Stomach (tissue), 8 donors: ENCODE measurements at regions not wholly inside any gene's neighbourhood (a gene's known extent, or its start where the extent isn't known, plus 50 kb on each side); places are given as distances from the start of the nearest gene placed in this dataset.

Experiments
- DNase-seq, 2 donors: peaks; one replicate each; pipeline versions ENCODE4 v3.0.0 to v3.0.0-alpha.2; 2013 to 2019
- H3K27ac ChIP-seq, 5 donors: fragments of 200-600 bp in 4 of 5; sonication (generic) in 4 of 5; one replicate each; pipeline ENCODE4 v1.5.1; 2013 to 2019; ENCODE audit warnings: mild to moderate bottlenecking in 1 of 5, moderate library complexity in 1 of 5
- H3K27me3 ChIP-seq, 3 donors: fragments of 200-600 bp; sonication (generic); one replicate each; pipeline ENCODE4 v1.5.1; 2017 to 2019; ENCODE audit warnings: mixed run types in 1 of 3
- H3K36me3 ChIP-seq, 4 donors: fragments of 200-600 bp; sonication (generic); 1 replicate in 3 of 4; 2 replicates in 1 of 4; pipeline ENCODE4 v1.5.1; 2016 to 2019
- H3K4me1 ChIP-seq, 4 donors: fragments of 200-600 bp; sonication (generic); one replicate each; pipeline ENCODE4 v1.5.1; 2016 to 2019
- H3K4me3 ChIP-seq, 4 donors: fragments of 200-600 bp; sonication (generic) in 3 of 4; one replicate each; pipeline ENCODE4 v1.5.1; 2016 to 2019; ENCODE audit warnings: mild to moderate bottlenecking in 1 of 4
- H3K9me3 ChIP-seq, 4 donors: fragments of 200-600 bp; sonication (generic); one replicate each; pipeline ENCODE4 v1.5.1; 2016 to 2019
- EP300 ChIP-seq: sonication (generic); formaldehyde crosslinking; IDR thresholded peaks from one replicate; pipeline ENCODE4 v1.6.1; 2017; ENCODE audit warnings: antibody characterized with exemption
- POLR2A ChIP-seq, 4 donors: fragments of 450-650 bp; IDR thresholded peaks; one replicate each; pipeline ENCODE4 v1.6.1; 2016; ENCODE audit warnings: antibody characterized with exemption in 4 of 4, control low read depth in 2 of 4, mild to moderate bottlenecking in 1 of 4, moderate library complexity in 1 of 4
- POLR2AphosphoS5 ChIP-seq, 3 donors: sonication (generic); formaldehyde crosslinking; IDR thresholded peaks; one replicate each; pipeline ENCODE4 v1.6.1; 2016; ENCODE audit warnings: antibody characterized with exemption in 3 of 3
- WGBS, 5 donors: extraction: QIAGEN DNeasy Blood & Tissue Kit in 3 of 5; methylation state at CpG; one replicate each; pipeline versions ENCODE4 v1.1.5 to v1.1.7; 2013 to 2018; 5-methylcytosine and 5-hydroxymethylcytosine counted together
- intact Hi-C: fragments of 100-400 bp; cut with DNase I; formaldehyde crosslinking; loops from one replicate; pipeline ENCODE4 v1.15.1; 2023; ENCODE audit warnings: low total_unique reads
- TF ChIP-seq, protein P1 (sequence below), 7 experiments: fragments of 450-650 bp in 4 of 7; fragments of 200-600 bp in 3 of 7; sonication (generic) in 3 of 7; IDR thresholded peaks; one replicate each; pipeline ENCODE4 v1.5.1; 2016 to 2019; ENCODE audit warnings: antibody characterized with exemption in 7 of 7, control low read depth in 2 of 7, mild to moderate bottlenecking in 1 of 7
- donor health status: healthy with polysubstance abuse.
- donor health status: Bipolar disorder and iron deficiency.
- donor health status: healthy.

DNA sequence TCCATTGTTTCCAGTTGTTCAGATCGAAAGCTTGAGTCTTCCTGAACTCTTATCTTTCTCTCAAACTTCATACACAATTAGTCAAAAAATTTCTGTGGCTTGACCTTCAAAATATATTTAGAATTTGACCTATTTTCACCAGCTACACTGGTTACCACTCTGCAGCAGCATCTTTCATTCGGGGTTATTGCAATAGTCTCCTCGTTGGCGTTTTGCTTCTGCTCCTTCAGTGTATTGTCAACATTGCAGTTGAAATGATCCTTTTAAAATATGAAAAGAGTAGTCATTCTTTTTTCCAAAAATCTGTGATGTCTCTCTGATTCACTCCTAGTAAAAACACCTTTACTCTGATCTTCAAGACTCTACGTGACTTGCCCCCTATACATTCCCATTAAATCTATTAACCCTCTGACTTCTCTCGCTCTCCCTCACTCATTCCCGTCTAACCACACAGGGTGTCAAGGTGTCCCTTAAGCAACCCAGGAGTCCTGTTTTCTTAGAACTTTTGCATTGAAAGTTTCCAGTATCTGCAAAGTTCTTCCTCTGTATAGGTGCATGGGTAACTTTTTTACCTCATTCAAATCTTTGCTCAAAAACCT lies 480.2 kb upstream of the B3GALT2 start:
- Histone ChIP-seq H3K4me1 (no peaks in the 10 kb centered on the region), H3K4me3 (no peak overlapping the region), H3K36me3 (no peaks in the 10 kb centered on the region), H3K27me3 (no peaks in the 10 kb centered on the region), H3K27ac (no peak overlapping the region), H3K9me3 (no peaks in the 10 kb centered on the region)
- 84 to 91% (median 89%) methylated on average over 7 of the region's 7 CpGs for WGBS, 5 donors
- TF ChIP-seq, protein P1, sequence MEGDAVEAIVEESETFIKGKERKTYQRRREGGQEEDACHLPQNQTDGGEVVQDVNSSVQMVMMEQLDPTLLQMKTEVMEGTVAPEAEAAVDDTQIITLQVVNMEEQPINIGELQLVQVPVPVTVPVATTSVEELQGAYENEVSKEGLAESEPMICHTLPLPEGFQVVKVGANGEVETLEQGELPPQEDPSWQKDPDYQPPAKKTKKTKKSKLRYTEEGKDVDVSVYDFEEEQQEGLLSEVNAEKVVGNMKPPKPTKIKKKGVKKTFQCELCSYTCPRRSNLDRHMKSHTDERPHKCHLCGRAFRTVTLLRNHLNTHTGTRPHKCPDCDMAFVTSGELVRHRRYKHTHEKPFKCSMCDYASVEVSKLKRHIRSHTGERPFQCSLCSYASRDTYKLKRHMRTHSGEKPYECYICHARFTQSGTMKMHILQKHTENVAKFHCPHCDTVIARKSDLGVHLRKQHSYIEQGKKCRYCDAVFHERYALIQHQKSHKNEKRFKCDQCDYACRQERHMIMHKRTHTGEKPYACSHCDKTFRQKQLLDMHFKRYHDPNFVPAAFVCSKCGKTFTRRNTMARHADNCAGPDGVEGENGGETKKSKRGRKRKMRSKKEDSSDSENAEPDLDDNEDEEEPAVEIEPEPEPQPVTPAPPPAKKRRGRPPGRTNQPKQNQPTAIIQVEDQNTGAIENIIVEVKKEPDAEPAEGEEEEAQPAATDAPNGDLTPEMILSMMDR (IDR thresholded peaks at IDR 0.05), result no peak
- no peak for TF ChIP-seq POLR2AphosphoS5 (IDR thresholded peaks at IDR 0.05)
- no peak for TF ChIP-seq POLR2A (IDR thresholded peaks at IDR 0.05)
- no peak for TF ChIP-seq EP300
- DNase-seq, result no peak
- intact Hi-C loops, result no loop called here

DNA sequence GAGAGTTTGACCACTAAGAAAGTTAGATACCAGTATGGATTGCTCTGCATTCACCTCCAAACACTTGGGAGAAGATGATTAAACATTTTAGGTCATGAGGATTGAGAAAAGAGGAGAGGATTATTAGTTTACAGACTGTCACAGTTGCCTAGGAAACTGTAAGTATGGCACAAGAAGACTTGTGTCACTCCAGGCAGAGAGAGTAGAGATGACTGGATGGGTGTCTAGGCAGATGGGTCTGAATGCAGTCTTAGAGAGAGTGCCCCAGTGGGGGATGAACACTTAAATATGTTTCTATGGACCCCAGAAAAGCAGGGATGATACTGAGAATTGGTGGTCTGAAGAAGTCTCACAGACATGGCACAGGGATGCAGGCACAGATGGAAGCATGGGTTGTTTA lies 477.6 kb upstream of the B3GALT2 start:
- Histone ChIP-seq H3K27me3 (no peaks in the 10 kb centered on the region), H3K27ac (no peak overlapping the region), H3K4me3 (no peak overlapping the region), H3K9me3 (no peaks in the 10 kb centered on the region), H3K4me1 (peaks cover 0 to 11% (median 0%) of the 10 kb centered on the region in 4 donors), H3K36me3 (no peaks in the 10 kb centered on the region)
- intact Hi-C loops, result no loop called here
- TF ChIP-seq POLR2AphosphoS5 (IDR thresholded peaks at IDR 0.05) (no peak), EP300 (no peak), POLR2A (IDR thresholded peaks at IDR 0.05) (no peak)
- TF ChIP-seq, protein P1 (IDR thresholded peaks at IDR 0.05), result no peak
- no peak for DNase-seq

DNA sequence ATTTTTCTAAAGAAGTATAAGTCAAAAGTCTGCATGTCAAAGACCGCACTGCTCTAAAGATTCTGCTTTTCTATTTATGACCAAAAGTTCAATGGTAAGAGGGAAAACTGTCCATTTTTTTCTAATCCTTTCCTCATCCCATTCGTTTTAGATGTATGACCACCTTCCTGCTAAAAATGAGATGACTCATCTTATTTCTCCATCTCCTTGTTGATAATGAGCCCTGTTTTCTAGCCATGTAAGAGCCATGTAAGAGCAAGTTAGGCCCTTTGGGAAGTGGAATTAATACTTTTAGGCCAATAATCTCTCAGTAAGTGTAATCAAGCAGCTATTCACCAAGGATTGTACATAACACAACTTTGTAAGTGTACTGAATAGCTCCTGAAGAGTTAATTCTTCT lies 475.6 kb upstream of the B3GALT2 start:
- Histone ChIP-seq H3K4me1 (peaks cover 0 to 27% (median 2%) of the 10 kb centered on the region in 4 donors), H3K36me3 (no peaks in the 10 kb centered on the region), H3K4me3 (no peak overlapping the region), H3K27me3 (no peaks in the 10 kb centered on the region), H3K9me3 (no peaks in the 10 kb centered on the region), H3K27ac (no peak overlapping the region)
- no peak for DNase-seq
- 74 to 83% (median 82%) methylated on average over 2 of the region's 2 CpGs for WGBS, 5 donors
- intact Hi-C loops, result no loop called here
- no peak for TF ChIP-seq POLR2AphosphoS5 (IDR thresholded peaks at IDR 0.05)
- TF ChIP-seq POLR2A (IDR thresholded peaks at IDR 0.05), result no peak
- TF ChIP-seq, protein P1 (IDR thresholded peaks at IDR 0.05), result no peak
- no peak for TF ChIP-seq EP300

DNA sequence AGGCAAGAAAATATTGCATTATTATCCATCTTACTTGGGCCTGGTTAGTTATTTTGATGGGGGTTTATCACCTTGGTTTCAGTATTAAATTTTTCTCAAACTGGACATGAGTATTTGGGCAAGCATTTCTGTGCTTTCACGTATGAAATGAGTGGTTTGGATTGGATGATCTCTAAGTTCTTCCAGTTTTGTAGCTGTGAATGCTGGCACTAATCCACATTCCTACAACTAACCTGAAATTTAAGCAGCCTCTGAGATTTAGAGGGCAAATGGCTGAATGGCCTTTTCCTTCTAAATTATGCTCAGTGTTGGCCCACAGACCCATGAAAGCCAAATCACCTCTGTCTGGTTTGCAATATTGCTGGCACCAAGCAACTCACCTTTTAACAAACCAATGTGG lies 475.0 kb upstream of the B3GALT2 start:
- TF ChIP-seq, protein P1 (IDR thresholded peaks at IDR 0.05), result no peak
- TF ChIP-seq POLR2A (IDR thresholded peaks at IDR 0.05) (no peak), EP300 (no peak), POLR2AphosphoS5 (IDR thresholded peaks at IDR 0.05) (no peak)
- DNase-seq, result no peak
- Histone ChIP-seq H3K27ac (no peak overlapping the region), H3K4me1 (peaks cover 0 to 27% (median 2%) of the 10 kb centered on the region in 4 donors), H3K36me3 (no peaks in the 10 kb centered on the region), H3K27me3 (no peaks in the 10 kb centered on the region), H3K4me3 (no peak overlapping the region), H3K9me3 (no peaks in the 10 kb centered on the region)
- intact Hi-C loops, result no loop called here
- whole genome bisulfite sequencing, 5 donors, result 58 to 82% (median 70%) methylated on average over 1 of the region's 1 CpG
